ENCODE measurements at regions not wholly inside any gene's neighbourhood (a gene's known extent, or its start where the extent isn't known, plus 50 kb on each side); places are given as distances from the start of the nearest gene placed in this dataset.

- H3K4me3 ChIP-seq, result no peak overlapping the region
- WGBS, 4 donors, result 71 to 81% (median 77%) methylated on average over 5 of the region's 5 CpGs
- H3K27ac ChIP-seq, result no peak overlapping the region
- no peak for DNase-seq
- H3K4me1 ChIP-seq (replicated peaks in 1 of 2), result no peaks in the 10 kb centered on the region
- no peaks in the 10 kb centered on the region for H3K36me3 ChIP-seq (replicated peaks in 1 of 2)
- intact Hi-C loops (cut with DNase I), result no loop called here
- no peak for TF ChIP-seq POLR2A (IDR thresholded peaks at IDR 0.05)
- TF ChIP-seq, protein P1, sequence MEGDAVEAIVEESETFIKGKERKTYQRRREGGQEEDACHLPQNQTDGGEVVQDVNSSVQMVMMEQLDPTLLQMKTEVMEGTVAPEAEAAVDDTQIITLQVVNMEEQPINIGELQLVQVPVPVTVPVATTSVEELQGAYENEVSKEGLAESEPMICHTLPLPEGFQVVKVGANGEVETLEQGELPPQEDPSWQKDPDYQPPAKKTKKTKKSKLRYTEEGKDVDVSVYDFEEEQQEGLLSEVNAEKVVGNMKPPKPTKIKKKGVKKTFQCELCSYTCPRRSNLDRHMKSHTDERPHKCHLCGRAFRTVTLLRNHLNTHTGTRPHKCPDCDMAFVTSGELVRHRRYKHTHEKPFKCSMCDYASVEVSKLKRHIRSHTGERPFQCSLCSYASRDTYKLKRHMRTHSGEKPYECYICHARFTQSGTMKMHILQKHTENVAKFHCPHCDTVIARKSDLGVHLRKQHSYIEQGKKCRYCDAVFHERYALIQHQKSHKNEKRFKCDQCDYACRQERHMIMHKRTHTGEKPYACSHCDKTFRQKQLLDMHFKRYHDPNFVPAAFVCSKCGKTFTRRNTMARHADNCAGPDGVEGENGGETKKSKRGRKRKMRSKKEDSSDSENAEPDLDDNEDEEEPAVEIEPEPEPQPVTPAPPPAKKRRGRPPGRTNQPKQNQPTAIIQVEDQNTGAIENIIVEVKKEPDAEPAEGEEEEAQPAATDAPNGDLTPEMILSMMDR (IDR thresholded peaks at IDR 0.05), result no peak
- H3K27me3 ChIP-seq, result no peaks in the 10 kb centered on the region
- H3K9me3 ChIP-seq (replicated peaks in 1 of 3), result no peaks in the 10 kb centered on the region
Observed at GRCh38 chr12:98084391-98084790, 431.0 kb upstream of the TMPO start.

- Histone ChIP-seq H3K9me3 (replicated peaks in 1 of 3) (no peaks in the 10 kb centered on the region), H3K4me1 (replicated peaks in 1 of 2) (no peaks in the 10 kb centered on the region), H3K36me3 (replicated peaks in 1 of 2) (no peaks in the 10 kb centered on the region), H3K4me3 (no peak overlapping the region), H3K27ac (no peak overlapping the region), H3K27me3 (no peaks in the 10 kb centered on the region)
- TF ChIP-seq POLR2A (IDR thresholded peaks at IDR 0.05), result no peak
- TF ChIP-seq, protein P1 (IDR thresholded peaks at IDR 0.05), result no peak
- DNase-seq, result no peak
- 21 to 27% (median 23%) methylated on average over 3 of the region's 3 CpGs for WGBS, 4 donors
- intact Hi-C loops (cut with DNase I), result no loop called here
Observed at GRCh38 chr12:98085046-98085755, 430.2 kb upstream of the TMPO start.

DNA sequence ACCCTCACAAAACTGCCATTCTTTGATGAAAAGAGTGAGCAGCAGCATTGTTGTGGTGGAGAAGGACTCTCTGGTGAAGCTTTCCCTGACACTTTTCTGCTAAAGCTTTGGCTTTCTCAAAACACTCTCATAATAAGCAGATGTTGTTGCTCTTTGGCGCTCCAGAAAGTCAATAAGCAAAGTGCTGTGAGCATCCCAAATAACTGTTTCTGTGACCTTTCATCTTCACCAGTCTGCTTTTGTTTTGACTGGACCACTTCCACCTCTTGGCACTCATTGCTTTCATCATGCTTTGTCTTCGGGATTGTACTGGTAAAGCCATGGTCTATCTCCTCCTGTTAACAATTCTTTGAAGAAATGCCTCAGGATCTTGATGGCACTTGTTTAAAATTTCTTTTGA is 424.7 kb upstream of the TMPO start:
- DNase-seq, result no peak
- H3K4me1 ChIP-seq (replicated peaks in 1 of 2), result no peaks in the 10 kb centered on the region
- H3K9me3 ChIP-seq (replicated peaks in 1 of 3), result no peaks in the 10 kb centered on the region
- TF ChIP-seq, protein P1 (IDR thresholded peaks at IDR 0.05), result no peak
- H3K27ac ChIP-seq, result no peak overlapping the region
- H3K36me3 ChIP-seq (replicated peaks in 1 of 2), result no peaks in the 10 kb centered on the region
- H3K27me3 ChIP-seq, result no peaks in the 10 kb centered on the region
- H3K4me3 ChIP-seq, result no peak overlapping the region
- intact Hi-C loops (cut with DNase I), result no loop called here
- WGBS, 4 donors, result 46 to 85% (median 54%) methylated on average over 2 of the region's 2 CpGs

DNA sequence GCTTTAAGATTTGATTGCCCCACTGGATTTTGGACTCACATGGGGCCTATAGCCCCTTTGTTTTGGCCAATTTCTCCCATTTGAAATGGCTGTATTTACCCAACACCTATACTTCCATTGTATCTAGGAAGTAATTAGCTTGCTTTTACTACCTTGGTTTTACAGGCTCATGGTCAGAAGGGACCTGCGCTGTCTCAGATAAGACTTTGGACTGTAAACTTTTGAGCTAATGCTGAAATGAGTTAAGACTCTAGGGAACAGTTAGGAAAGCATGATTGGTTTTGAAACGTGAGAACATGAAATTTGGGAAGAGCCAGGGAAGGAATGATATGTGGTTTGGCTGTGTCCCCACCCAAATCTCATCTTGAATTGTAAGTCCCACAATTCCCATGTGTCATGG is 419.0 kb upstream of the TMPO start:
- H3K4me1 ChIP-seq (replicated peaks in 1 of 2), result no peaks in the 10 kb centered on the region
- TF ChIP-seq POLR2A (IDR thresholded peaks at IDR 0.05), result no peak
- TF ChIP-seq, protein P1 (IDR thresholded peaks at IDR 0.05), result no peak
- H3K9me3 ChIP-seq (replicated peaks in 1 of 3), result no peaks in the 10 kb centered on the region
- no peaks in the 10 kb centered on the region for H3K36me3 ChIP-seq (replicated peaks in 1 of 2)
- no peak overlapping the region for H3K27ac ChIP-seq
- H3K4me3 ChIP-seq, result no peak overlapping the region
- intact Hi-C loops (cut with DNase I), result no loop called here
- H3K27me3 ChIP-seq, result no peaks in the 10 kb centered on the region
- 82 to 97% (median 85%) methylated on average over 2 of the region's 2 CpGs for WGBS, 4 donors
- no peak for DNase-seq

All from adrenal gland (tissue), 9 donors.